ENCODE measurements at regions not wholly inside any gene's neighbourhood (a gene's known extent, or its start where the extent isn't known, plus 50 kb on each side); places are given as distances from the start of the nearest gene placed in this dataset.

- no peak overlapping the region for H3K4me3 ChIP-seq (ENCODE audit: low read depth in 2 of 2, low read length in 1 of 2)
- CTCF ChIA-PET, result interaction anchor here (2.2 kb wide), 1 partner anchor 16 kb away, joined by 7 read pairs; no protein-coding TSS in a partner anchor
- H3K27ac ChIP-seq (ENCODE audit: low read depth in 2 of 2, low read length in 1 of 2), result no peak overlapping the region
- POLR2A ChIA-PET, result no interaction called here
- no peaks in the 10 kb centered on the region for H3K9me3 ChIP-seq
- TF ChIP-seq FOXJ3 (CRISPR knock-in tag; IDR thresholded peaks at IDR 0.05) (no peak), FOXM1 (IDR thresholded peaks at IDR 0.05; ENCODE audit: low read depth) (no peak), ELF1 (IDR thresholded peaks at IDR 0.05) (no peak), SIN3A (IDR thresholded peaks at IDR 0.05; ENCODE audit: borderline replicate concordance, low read depth, low read length) (no peak), GATA2 (CRISPR knock-in tag; IDR thresholded peaks at IDR 0.05) (no peak), FOSL2 (IDR thresholded peaks at IDR 0.05; ENCODE audit: borderline replicate concordance, low read depth) (no peak), REST (IDR thresholded peaks at IDR 0.05; ENCODE audit: low read depth, low read length) (no peak), MEF2A (IDR thresholded peaks at IDR 0.05; ENCODE audit: borderline replicate concordance, low read depth) (no peak), JUND (IDR thresholded peaks at IDR 0.05) (no peak), RFX5 (IDR thresholded peaks at IDR 0.05; ENCODE audit: low read length) (no peak), IRF3 (IDR thresholded peaks at IDR 0.05; ENCODE audit: low read depth, low read length) (no peak), PBX3 (IDR thresholded peaks at IDR 0.05) (no peak), NFIC (IDR thresholded peaks at IDR 0.05; ENCODE audit: borderline replicate concordance) (no peak), RCOR1 (IDR thresholded peaks at IDR 0.05; ENCODE audit: low read length) (no peak), USF1 (IDR thresholded peaks at IDR 0.05; ENCODE audit: borderline replicate concordance, low read depth) (no peak), RXRA (IDR thresholded peaks at IDR 0.05; ENCODE audit: borderline replicate concordance, low read depth) (no peak), MAX (IDR thresholded peaks at IDR 0.05; ENCODE audit: low read depth) (no peak), MXI1 (IDR thresholded peaks at IDR 0.05; ENCODE audit: low read depth, low read length) (no peak)
- no peaks in the 10 kb centered on the region for H3K79me2 ChIP-seq (ENCODE audit: insufficient read depth)
- H3K4me2 ChIP-seq, result no peak overlapping the region
- no peaks in the 10 kb centered on the region for H3K9me2 ChIP-seq
- H3F3A ChIP-seq (replicated peaks; ENCODE audit: insufficient read depth), result no peaks in the 10 kb centered on the region
- peaks cover 3 to 15% of the 10 kb centered on the region in 2 experiments; a peak in 2 of 4 replicates for H3K4me1 ChIP-seq (ENCODE audit: control insufficient read depth in 1 of 2, insufficient read depth in 2 of 2, low read depth in 1 of 2, low read length in 1 of 2)
- no peaks in the 10 kb centered on the region for H3K27me3 ChIP-seq (ENCODE audit: insufficient read depth)
- DNase-seq, result no peak
- no peak overlapping the region for H3K9ac ChIP-seq
- H4K20me1 ChIP-seq (ENCODE audit: insufficient read depth), result no peaks in the 10 kb centered on the region
- 38% methylated on average over 3 of the region's 3 CpGs for WGBS (ENCODE audit: low lambda C conversion rate)
- no peaks in the 10 kb centered on the region for H3K36me3 ChIP-seq (replicated peaks in 1 of 2; ENCODE audit: control insufficient read depth in 1 of 2, insufficient read depth in 2 of 2, low read length in 1 of 2)
- peak overlapping the region; percentile 48 for H2AFZ ChIP-seq (ENCODE audit: low read depth)
These were observed 205.3 kb downstream of the SOX2 start for GRCh38 chr3:181917027-181917426.

Measured in SK-N-SH (cell line).